ENCODE measurements at regions not wholly inside any gene's neighbourhood (a gene's known extent, or its start where the extent isn't known, plus 50 kb on each side); places are given as distances from the start of the nearest gene placed in this dataset.

GRCh38 chr2:128405981-128406613 is 87.4 kb upstream of the HS6ST1 start:
- Histone ChIP-seq H3K27ac (ENCODE audit: extremely low read depth, low read depth, low read length) (no peak overlapping the region), H3K9me1 (ENCODE audit: control insufficient read depth, insufficient read depth, low read length) (no peaks in the 10 kb centered on the region), H3K4me3 (no peak overlapping the region), H3K9me3 (replicated peaks; ENCODE audit: control insufficient read depth, insufficient read depth, low read depth, low read length) (no peaks in the 10 kb centered on the region), H4K20me1 (replicated peaks; ENCODE audit: control insufficient read depth, insufficient read depth, low read length) (no peaks in the 10 kb centered on the region), H3K27me3 (ENCODE audit: control insufficient read depth in 2 of 2, insufficient read depth in 2 of 2, low read length in 2 of 2) (peaks cover 6 to 66% of the 10 kb centered on the region in 2 experiments; a peak in 4 of 5 replicates), H3K79me2 (ENCODE audit: control insufficient read depth, insufficient read depth, low read length) (no peaks in the 10 kb centered on the region), H2AFZ (ENCODE audit: low read depth, low read length) (no peak overlapping the region), H3K4me1 (replicated peaks in 1 of 2; ENCODE audit: control insufficient read depth in 2 of 2, insufficient read depth in 2 of 2, low read length in 2 of 2) (no peaks in the 10 kb centered on the region; a peak in 2 of 5 replicates), H3K36me3 (ENCODE audit: control insufficient read depth, insufficient read depth, low read length) (no peaks in the 10 kb centered on the region), H3K9ac (ENCODE audit: insufficient read depth in 1 of 2, low read depth in 2 of 2, low read length in 2 of 2) (no peak overlapping the region), H3K4me2 (ENCODE audit: insufficient read depth, low read length) (no peak overlapping the region)
- no peak for DNase-seq (ENCODE audit: extremely low read depth in 1 of 4, low spot score in 3 of 4)
- TF ChIP-seq ZNF644 (tag; IDR thresholded peaks at IDR 0.05; ENCODE audit: low read depth) (no peak), ZFP36 (IDR thresholded peaks at IDR 0.05; ENCODE audit: low read depth, low read length, partially characterized antibody) (peak; percentile 43), RFX7 (CRISPR knock-in tag; IDR thresholded peaks at IDR 0.05) (no peak), KDM1A (IDR thresholded peaks at IDR 0.05) (no peak)
- ATAC-seq: no peak; the same call in 2 of the 3 replicates
- in situ Hi-C loops (cut with MboI) (no loop called here), intact Hi-C loops (cut with micrococcal nuclease) (no loop called here)
- no peak for FAIRE-seq
- POLR2A ChIA-PET: interaction anchor here (1.2 kb wide), 1 partner anchor 22 kb away, joined by 4 read pairs; no protein-coding TSS in a partner anchor
- 2% methylated on average over 6 of the region's 6 CpGs for WGBS (ENCODE audit: insufficient coverage, low coverage, missing lambda C conversion rate)
- CTCF ChIA-PET (ENCODE audit: low intra/inter-chr PET ratio): no interaction called here
- no TSS peak for BruUV-seq (replicated peaks)
